HG03108 (cell line): ENCODE measurements at regions not wholly inside any gene's neighbourhood (a gene's known extent, or its start where the extent isn't known, plus 50 kb on each side); places are given as distances from the start of the nearest gene placed in this dataset.
"Not testable (repeated sequence)": the region's sequence is repeated elsewhere in the genome, so short reads cannot be mapped to it uniquely, and the experiment has no call there.

Experiments used
- ATAC-seq: cut with Tn5 transposase; IDR thresholded peaks from one replicate; pipeline ENCODE4 v1.9.1; 2021; ENCODE audit warnings: moderate library complexity; ENCODE audit not compliant: unreplicated experiment

DNA sequence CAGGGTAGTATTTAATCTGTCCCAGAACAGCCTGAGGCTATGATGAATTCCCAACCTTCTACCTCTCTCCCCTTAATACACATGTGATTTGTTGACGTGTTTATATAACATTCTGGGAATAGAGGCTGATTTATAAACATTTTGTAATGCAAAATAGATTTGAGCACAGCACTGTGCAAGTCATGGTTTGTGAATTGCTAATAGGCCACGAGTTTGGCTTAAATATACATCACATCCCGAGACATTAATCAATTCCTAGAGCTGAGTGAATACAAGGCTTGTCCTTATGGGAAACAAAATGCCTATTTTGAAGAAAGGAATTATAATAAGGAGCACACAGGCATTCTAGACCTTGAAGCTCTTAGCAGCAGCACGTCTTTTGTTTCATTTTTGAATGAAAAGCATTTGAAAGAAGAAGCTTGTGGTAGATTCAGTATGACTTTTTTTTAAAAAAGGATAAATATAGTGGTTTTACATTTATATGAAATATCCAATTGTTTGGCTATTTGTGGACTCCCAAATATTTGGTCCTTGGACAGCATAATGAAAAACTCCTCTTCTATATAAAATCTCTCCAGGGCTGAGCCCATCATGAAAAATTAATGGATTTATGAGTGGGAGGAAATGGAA is 116.4 kb downstream of the SLC17A6 start:
- ATAC-seq: no peak

DNA sequence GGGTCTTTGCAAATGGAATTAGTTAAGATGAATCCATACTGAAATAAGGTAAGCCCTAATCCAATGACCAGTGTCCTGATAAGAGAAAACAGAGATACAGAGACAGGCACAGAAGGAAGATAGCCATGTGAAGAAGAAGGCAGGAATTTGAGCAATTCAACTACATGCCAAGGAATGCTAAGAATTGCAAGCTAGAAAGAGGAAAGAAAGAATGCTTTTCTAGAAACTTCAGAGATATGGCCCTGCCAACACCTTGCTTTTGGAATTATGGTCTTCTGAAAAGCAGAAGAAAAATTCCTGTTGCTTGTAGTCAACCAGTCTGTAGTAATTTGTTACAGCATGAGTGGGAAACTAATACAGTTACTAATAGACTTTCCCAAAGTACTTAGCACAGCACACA is 111.3 kb downstream of the SLC17A6 start:
- no peak for ATAC-seq

DNA sequence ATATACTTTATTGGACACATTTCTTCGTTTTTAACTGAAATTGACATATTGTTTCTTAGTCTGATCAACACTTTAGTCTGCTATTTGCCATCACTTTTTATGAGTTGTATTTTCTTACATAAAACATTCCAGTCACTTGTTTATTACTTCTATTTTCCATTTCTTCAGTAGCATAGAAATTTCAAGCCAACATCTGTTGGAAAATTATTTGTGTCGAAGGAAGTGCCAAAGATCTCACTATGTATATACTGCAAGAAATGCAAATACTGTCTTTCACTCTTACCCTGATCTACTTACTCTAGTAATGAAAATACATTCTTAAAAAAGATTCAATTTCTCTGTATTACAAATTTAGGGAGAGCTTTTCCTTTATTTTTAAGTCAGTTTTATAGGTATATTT is 105.9 kb downstream of the SLC17A6 start:
- no peak for ATAC-seq

DNA sequence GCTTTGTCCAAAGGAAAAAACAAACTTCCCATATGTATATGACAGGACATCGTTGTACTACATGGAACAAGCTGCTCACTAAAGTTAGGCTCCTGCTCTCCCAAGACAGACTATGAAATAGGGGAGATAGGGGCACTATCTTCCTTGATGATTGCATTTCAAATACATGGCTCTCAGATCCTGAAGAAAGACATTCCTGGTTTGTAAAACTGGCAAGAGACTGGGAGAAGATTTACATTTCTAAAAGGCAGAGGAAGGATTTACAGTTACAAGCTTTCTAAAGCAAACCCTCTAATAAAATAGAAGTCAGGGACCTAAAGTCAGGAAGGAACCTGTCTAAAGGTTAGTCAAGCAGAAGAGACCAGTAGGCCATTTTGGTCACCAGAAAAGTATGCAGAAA is 103.7 kb downstream of the SLC17A6 start:
- ATAC-seq: no peak

DNA sequence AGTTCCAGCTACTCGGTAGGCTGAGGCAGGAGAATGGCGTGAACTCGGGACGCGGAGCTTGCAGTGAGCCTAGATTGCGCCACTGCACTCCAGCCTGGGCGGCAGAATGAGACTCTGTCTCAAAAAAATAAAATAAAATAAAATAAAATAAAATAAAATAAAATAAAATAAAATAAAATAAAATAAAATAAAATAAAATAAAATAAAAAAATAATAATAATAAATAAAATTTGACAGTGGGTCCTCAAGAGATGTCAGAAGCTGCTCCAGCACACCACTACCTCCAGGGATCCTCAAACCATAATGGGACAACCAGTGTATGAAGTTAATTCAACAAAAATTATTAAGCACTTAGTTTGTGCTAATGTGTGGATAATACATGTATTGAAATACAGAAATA is 97.4 kb downstream of the SLC17A6 start:
- not testable (repeated sequence) for ATAC-seq

DNA sequence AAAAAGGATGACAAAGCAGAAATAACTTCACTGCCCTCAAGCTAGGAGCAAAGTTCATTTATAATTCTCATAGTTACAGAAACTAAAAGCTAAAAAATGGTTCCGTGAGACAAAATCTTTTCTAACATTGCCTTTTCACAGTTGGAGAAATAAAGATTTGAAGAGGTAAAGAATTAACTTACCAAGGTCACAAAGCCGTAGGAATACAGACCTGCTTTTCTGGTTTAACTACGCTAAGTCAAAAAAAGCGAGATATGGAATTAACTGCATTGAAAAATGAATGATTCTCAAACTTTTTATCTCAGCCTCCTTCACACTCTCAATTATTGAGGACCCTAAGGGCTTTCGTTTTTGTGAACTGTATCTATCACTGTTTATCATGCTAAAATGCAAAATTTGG is 95.3 kb downstream of the SLC17A6 start:
- ATAC-seq: no peak

DNA sequence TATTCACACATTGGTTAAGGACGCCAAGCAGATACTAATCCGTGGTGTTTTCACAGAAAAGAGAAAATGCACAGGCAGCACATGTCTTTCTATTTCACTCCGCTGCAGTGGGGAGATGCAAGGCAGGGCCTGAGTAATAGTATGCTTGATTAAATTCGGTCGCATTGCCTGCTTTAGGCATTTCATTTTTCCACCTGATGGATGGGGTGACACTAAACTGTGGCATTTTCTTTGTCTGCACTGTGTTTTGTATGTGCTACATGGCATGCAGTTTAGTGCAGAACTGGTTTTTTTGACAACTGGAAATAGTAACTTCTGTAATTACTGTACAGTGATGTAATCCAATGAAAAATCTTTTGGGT is 94.9 kb downstream of the SLC17A6 start:
- ATAC-seq: no peak

DNA sequence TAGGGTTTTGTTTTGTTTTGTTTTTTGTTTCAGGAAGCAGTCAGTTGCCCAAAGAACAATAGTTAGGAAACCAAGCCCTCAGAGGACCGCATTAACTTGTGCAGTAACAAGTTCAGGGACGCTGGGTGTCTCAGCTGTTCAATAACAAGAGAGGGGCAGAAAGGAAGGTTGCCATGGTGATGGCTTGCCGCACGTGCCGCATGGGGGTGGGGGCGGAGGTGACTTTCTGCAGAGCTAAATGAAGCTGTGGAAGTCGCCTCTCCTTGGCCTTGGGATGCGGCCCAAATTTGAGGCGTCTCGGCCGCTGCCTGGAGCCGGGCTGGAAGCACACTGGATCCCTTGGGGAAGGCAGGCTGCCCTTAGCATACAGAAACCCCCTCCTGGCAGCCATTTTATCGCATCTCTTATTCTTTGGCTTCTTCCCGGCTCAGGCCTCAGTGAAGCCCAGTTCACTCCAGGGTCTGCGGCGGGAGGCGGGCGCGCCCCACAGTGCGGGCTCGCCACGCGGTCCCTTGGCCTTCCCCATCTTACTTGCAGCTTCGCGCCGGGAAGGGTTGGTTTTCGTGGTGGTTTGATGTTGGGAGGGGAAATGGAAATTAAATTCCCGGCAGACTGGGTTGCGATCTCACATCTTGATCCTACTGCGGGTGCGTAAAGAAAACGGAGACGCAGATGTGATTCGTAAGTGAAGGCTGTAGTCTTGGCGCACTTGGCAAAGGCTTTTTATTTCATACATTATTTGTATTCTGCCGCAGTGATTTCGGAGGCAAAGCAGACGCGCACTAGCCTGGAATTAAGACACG is 94.3 kb downstream of the SLC17A6 start:
- ATAC-seq: no peak

DNA sequence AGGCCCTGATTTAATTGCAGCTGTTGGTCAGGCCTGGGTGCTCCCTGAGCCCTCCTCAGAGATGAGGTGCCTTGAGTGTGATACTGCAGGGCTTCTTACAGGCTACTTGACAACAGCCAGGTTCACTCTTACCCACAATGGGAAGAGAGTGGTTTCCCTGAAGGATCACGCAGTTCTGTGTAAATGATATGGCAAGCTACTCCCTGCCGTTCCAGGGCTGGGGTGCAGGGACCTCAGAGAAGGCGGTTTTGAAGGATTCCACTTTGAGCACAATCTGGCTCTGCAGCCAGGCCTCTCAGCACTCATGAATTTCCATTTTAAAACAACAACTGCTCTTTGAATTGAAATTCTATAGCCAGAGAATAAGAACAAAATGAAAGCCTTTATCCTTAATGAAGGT is 92.9 kb downstream of the SLC17A6 start:
- ATAC-seq: no peak

DNA sequence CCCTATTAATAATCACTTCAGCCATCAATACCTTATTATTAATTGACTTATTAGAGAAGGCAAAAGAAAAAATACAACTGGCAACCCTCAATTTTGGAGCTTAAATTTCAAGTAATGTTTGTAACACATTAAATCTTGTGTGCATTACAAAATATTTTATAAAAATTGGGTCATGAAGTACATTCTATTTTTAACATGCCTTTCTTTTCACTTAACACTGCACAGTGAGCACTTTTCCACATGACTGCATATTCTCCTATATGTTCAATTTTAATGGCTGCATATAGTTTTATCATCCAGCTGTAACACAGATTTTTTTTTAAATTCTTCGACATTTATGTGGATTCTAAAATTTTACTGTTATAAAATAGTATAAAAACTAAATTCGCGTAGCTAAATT is 92.5 kb downstream of the SLC17A6 start:
- ATAC-seq: no peak

DNA sequence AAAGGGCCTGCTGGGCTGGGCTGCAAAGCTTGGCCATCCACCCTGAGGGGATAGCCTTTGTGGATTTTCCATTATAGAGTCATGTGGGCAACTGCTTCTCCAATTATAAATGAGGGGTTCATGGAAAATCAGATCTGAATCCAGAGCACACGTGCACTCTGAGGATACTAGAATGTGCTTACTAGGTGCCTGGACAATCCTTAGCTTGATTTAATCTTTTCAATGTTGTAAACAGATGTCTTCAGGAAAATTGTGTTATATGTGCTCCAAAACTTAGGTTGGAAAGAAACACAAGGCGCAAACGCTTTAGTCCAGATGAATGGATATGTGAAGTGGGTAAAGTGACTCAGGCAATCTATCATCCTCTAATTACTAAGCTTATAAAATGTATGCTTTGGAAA is 92.0 kb downstream of the SLC17A6 start:
- ATAC-seq: no peak
